ENCODE measurements at regions not wholly inside any gene's neighbourhood (a gene's known extent, or its start where the extent isn't known, plus 50 kb on each side); places are given as distances from the start of the nearest gene placed in this dataset.

GRCh38 chr13:108439556-108439955, 170.0 kb downstream of the TNFSF13B start:
- Histone ChIP-seq H4K20me1 (ENCODE audit: insufficient read depth) (no peaks in the 10 kb centered on the region), H3K4me3 (replicated peaks in 1 of 2; ENCODE audit: low read depth in 1 of 2, low read length in 2 of 2) (no peak overlapping the region), H3K9me3 (ENCODE audit: control insufficient read depth in 1 of 2, insufficient read depth in 1 of 2, low read depth in 1 of 2, low read length in 2 of 2) (no peaks in the 10 kb centered on the region), H3K9me2 (ENCODE audit: insufficient read depth) (0 out of 2 replicates have a peak, but pooled peaks cover 3% of the 10 kb centered on the region), H3K27me3 (ENCODE audit: insufficient read depth, low read length) (no peaks in the 10 kb centered on the region), H3K9ac (ENCODE audit: low read length) (no peak overlapping the region), H2AFZ (ENCODE audit: low read depth, low read length, poor library complexity, severe bottlenecking) (no peak overlapping the region), H3K36me3 (ENCODE audit: control insufficient read depth in 1 of 2, insufficient read depth in 2 of 2, low read length in 2 of 2) (no peaks in the 10 kb centered on the region), H3K4me1 (ENCODE audit: control insufficient read depth in 1 of 2, insufficient read depth in 2 of 2, low read length in 2 of 2) (no peaks in the 10 kb centered on the region), H3K4me2 (ENCODE audit: low read length) (no peak overlapping the region), H3K27ac (ENCODE audit: low read depth, low read length) (no peak overlapping the region), H3K79me2 (ENCODE audit: insufficient read depth, low read length) (no peaks in the 10 kb centered on the region)
- CTCF ChIA-PET, result no interaction called here
- no TSS peak for BruUV-seq (replicated peaks)
- POLR2A ChIA-PET, result no interaction called here
- ATAC-seq, result no peak
- intact Hi-C loops (cut with micrococcal nuclease), result no loop called here
- TF ChIP-seq EZH2phosphoT487 (IDR thresholded peaks at IDR 0.05; ENCODE audit: borderline replicate concordance), result no peak
- no peak for TF ChIP-seq ZFX (IDR thresholded peaks at IDR 0.05)
- no peak for TF ChIP-seq CTCF (IDR thresholded peaks at IDR 0.05 in 2 of 3, conservative IDR thresholded peaks at IDR 0.05 in 1 of 3; ENCODE audit: borderline replicate concordance in 1 of 3, insufficient read depth in 1 of 3, low read depth in 2 of 3, low read length in 2 of 3)
- TF ChIP-seq POLR2A (IDR thresholded peaks at IDR 0.05; ENCODE audit: borderline replicate concordance, extremely low read depth, insufficient read depth, insufficient read length), result no peak
- RAD21 ChIA-PET (ENCODE audit: low non-redundant PET in 1 of 2, low total read pairs in 2 of 2, uncharacterized antibody in 2 of 2, unreplicated experiment in 2 of 2), result no interaction called here
- DNase-seq (ENCODE audit: low read depth, low spot score), result no peak

- no TSS peak for BruUV-seq (replicated peaks)
- H3K9ac ChIP-seq (ENCODE audit: low read length), result no peak overlapping the region
- intact Hi-C loops (cut with micrococcal nuclease), result no loop called here
- POLR2A ChIA-PET, result no interaction called here
- RAD21 ChIA-PET (ENCODE audit: low non-redundant PET in 1 of 2, low total read pairs in 2 of 2, uncharacterized antibody in 2 of 2, unreplicated experiment in 2 of 2), result no interaction called here
- 0 out of 2 replicates have a peak, but pooled peaks cover 3% of the 10 kb centered on the region for H3K9me2 ChIP-seq (ENCODE audit: insufficient read depth)
- no peak overlapping the region for H3K4me2 ChIP-seq (ENCODE audit: low read length)
- H3K4me1 ChIP-seq (ENCODE audit: control insufficient read depth in 1 of 2, insufficient read depth in 2 of 2, low read length in 2 of 2), result no peaks in the 10 kb centered on the region
- DNase-seq (ENCODE audit: low read depth, low spot score) (no peak), ATAC-seq (no peak)
- H4K20me1 ChIP-seq (ENCODE audit: insufficient read depth), result no peaks in the 10 kb centered on the region
- H3K9me3 ChIP-seq (ENCODE audit: control insufficient read depth in 1 of 2, insufficient read depth in 1 of 2, low read depth in 1 of 2, low read length in 2 of 2), result no peaks in the 10 kb centered on the region
- H3K79me2 ChIP-seq (ENCODE audit: insufficient read depth, low read length), result no peaks in the 10 kb centered on the region
- H3K36me3 ChIP-seq (ENCODE audit: control insufficient read depth in 1 of 2, insufficient read depth in 2 of 2, low read length in 2 of 2), result no peaks in the 10 kb centered on the region
- no peak overlapping the region for H3K4me3 ChIP-seq (replicated peaks in 1 of 2; ENCODE audit: low read depth in 1 of 2, low read length in 2 of 2)
- H2AFZ ChIP-seq (ENCODE audit: low read depth, low read length, poor library complexity, severe bottlenecking), result no peak overlapping the region
- CTCF ChIA-PET, result no interaction called here
- no peak overlapping the region for H3K27ac ChIP-seq (ENCODE audit: low read depth, low read length)
- no peaks in the 10 kb centered on the region for H3K27me3 ChIP-seq (ENCODE audit: insufficient read depth, low read length)
- no peak for TF ChIP-seq ZFX (IDR thresholded peaks at IDR 0.05)
- TF ChIP-seq EGR1 (IDR thresholded peaks at IDR 0.05; ENCODE audit: low read depth), result no peak
- no peak for TF ChIP-seq RAD21 (IDR thresholded peaks at IDR 0.05; ENCODE audit: low read depth)
- TF ChIP-seq MAX (IDR thresholded peaks at IDR 0.05), result no peak
- no peak for TF ChIP-seq SP1 (IDR thresholded peaks at IDR 0.05; ENCODE audit: low read depth)
- TF ChIP-seq POLR2AphosphoS5 (IDR thresholded peaks at IDR 0.05; ENCODE audit: low read depth, low read length), result no peak
- TF ChIP-seq SRF (IDR thresholded peaks at IDR 0.05; ENCODE audit: low read depth), result no peak
- TF ChIP-seq EZH2phosphoT487 (IDR thresholded peaks at IDR 0.05; ENCODE audit: borderline replicate concordance), result no peak
- no peak for TF ChIP-seq REST (IDR thresholded peaks at IDR 0.05; ENCODE audit: low read depth)
- TF ChIP-seq ZBTB33 (IDR thresholded peaks at IDR 0.05; ENCODE audit: extremely low read depth, insufficient replicate concordance, low read length), result no peak
- TF ChIP-seq ELF1 (IDR thresholded peaks at IDR 0.05; ENCODE audit: borderline replicate concordance, low read depth), result no peak
Measured at GRCh38 chr13:108444448-108444847, 174.9 kb downstream of the TNFSF13B start.

Measured in HCT116 (cell line).